ENCODE measurements at regions not wholly inside any gene's neighbourhood (a gene's known extent, or its start where the extent isn't known, plus 50 kb on each side); places are given as distances from the start of the nearest gene placed in this dataset.

DNA sequence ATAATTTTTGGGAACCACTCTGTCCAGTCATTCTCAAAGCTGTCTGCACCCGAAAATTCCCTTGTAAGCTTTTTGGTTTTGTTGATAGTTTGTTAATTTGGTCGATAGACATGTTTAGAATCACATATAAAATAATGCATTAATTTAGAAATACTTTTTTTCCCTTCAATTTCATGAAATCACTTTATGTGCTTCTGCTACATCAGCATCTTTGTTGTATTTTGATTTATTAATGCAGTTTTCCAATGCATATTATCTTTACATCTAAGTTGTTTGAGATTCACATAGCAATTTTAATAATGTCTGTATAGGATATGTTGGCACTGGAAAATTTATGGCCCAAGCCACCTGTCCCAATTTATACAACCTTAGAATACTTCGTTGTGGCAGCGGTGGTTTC is 60.6 kb upstream of the SV2C start:
- TF ChIP-seq, protein P1, sequence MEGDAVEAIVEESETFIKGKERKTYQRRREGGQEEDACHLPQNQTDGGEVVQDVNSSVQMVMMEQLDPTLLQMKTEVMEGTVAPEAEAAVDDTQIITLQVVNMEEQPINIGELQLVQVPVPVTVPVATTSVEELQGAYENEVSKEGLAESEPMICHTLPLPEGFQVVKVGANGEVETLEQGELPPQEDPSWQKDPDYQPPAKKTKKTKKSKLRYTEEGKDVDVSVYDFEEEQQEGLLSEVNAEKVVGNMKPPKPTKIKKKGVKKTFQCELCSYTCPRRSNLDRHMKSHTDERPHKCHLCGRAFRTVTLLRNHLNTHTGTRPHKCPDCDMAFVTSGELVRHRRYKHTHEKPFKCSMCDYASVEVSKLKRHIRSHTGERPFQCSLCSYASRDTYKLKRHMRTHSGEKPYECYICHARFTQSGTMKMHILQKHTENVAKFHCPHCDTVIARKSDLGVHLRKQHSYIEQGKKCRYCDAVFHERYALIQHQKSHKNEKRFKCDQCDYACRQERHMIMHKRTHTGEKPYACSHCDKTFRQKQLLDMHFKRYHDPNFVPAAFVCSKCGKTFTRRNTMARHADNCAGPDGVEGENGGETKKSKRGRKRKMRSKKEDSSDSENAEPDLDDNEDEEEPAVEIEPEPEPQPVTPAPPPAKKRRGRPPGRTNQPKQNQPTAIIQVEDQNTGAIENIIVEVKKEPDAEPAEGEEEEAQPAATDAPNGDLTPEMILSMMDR (conservative IDR thresholded peaks at IDR 0.05): no peak
- Histone ChIP-seq H2AK5ac (ENCODE audit: insufficient read length, low read length) (no peak overlapping the region), H3K56ac (ENCODE audit: insufficient read length, low read depth, low read length) (no peak overlapping the region), H3K18ac (ENCODE audit: insufficient read length, low read depth, low read length) (no peak overlapping the region), H4K91ac (ENCODE audit: insufficient read length, low read depth, low read length) (no peak overlapping the region), H3K23me2 (ENCODE audit: insufficient read length, low read depth, low read length, poor library complexity, severe bottlenecking) (no peaks in the 10 kb centered on the region), H2BK20ac (ENCODE audit: low read depth, low read length, poor library complexity, severe bottlenecking) (no peak overlapping the region), H2BK15ac (ENCODE audit: low read depth, low read length) (no peak overlapping the region), H4K20me1 (ENCODE audit: control insufficient read depth, insufficient read depth, insufficient read length) (no peaks in the 10 kb centered on the region), H3K79me1 (ENCODE audit: insufficient read depth, low read depth, low read length, poor library complexity, severe bottlenecking) (no peaks in the 10 kb centered on the region), H3K27me3 (ENCODE audit: insufficient read depth, low read length) (no peaks in the 10 kb centered on the region), H2AFZ (ENCODE audit: low read length) (no peak overlapping the region), H3K4me2 (ENCODE audit: insufficient read depth, insufficient read length, low read length) (no peak overlapping the region), H3K23ac (ENCODE audit: insufficient read length, low read depth, low read length) (no peak overlapping the region), H3K27ac (ENCODE audit: insufficient read length, low read depth, low read length) (no peak overlapping the region), H3K4me1 (ENCODE audit: insufficient read depth, low read length) (no peaks in the 10 kb centered on the region), H2BK12ac (ENCODE audit: insufficient read length, low read depth, low read length) (no peak overlapping the region), H3K14ac (ENCODE audit: insufficient read depth, low read length) (no peak overlapping the region), H3T11ph (ENCODE audit: low read length) (no peak overlapping the region), H3K4ac (ENCODE audit: low read depth, low read length) (no peak overlapping the region), H2BK120ac (ENCODE audit: low read depth, low read length, poor library complexity, severe bottlenecking) (no peak overlapping the region), H3K79me2 (ENCODE audit: insufficient read depth, low read length) (no peaks in the 10 kb centered on the region), H3K9me3 (ENCODE audit: control insufficient read depth, low read depth, low read length) (no peaks in the 10 kb centered on the region), H2BK5ac (ENCODE audit: insufficient read length, low read length) (no peak overlapping the region), H4K8ac (replicated peaks; ENCODE audit: insufficient read length, low read depth, low read length) (no peak overlapping the region), H4K5ac (ENCODE audit: insufficient read length, low read depth, low read length) (no peak overlapping the region), H3K9ac (ENCODE audit: extremely low read depth, insufficient read length, low read length) (no peak overlapping the region)
- no peak for DNase-seq
- Mint-ChIP-seq H3K4me1 (no peaks in the 10 kb centered on the region), H3K27me3 (ENCODE audit: low read depth) (peaks cover 1% of the 10 kb centered on the region), H3K9me3 (no peaks in the 10 kb centered on the region), H3K36me3 (ENCODE audit: insufficient read depth in 1 of 3, low read depth in 3 of 3) (no peaks in the 10 kb centered on the region), H3K4me3 (no peak overlapping the region), H3K27ac (no peak overlapping the region)
- no CpG with 5 or more reads among the region's 4 CpGs for WGBS (ENCODE audit: extremely low coverage, insufficient read length, low lambda C conversion rate)

Data from H9 (cell line).